GM12891 (cell line): ENCODE measurements at regions not wholly inside any gene's neighbourhood (a gene's known extent, or its start where the extent isn't known, plus 50 kb on each side); places are given as distances from the start of the nearest gene placed in this dataset.

ENCODE experiments used
- DNase-seq: peaks from one replicate; pipeline ENCODE4 v3.0.0; 2011; ENCODE audit warnings: low spot score; ENCODE audit not compliant: insufficient read length
- FAIRE-seq: peaks from 2 replicates; lab custom pipeline; 2011; peaks lifted over from hg19 to GRCh38; lab: Jason Lieb, UNC
- PAX5 ChIP-seq: IDR thresholded peaks from 2 replicates; pipeline ENCODE4 v1.6.1; 2011; ENCODE audit warnings: low read length, moderate library complexity, mild to moderate bottlenecking; ENCODE audit not compliant: insufficient read depth, severe bottlenecking
- POLR2A ChIP-seq: IDR thresholded peaks from 2 replicates; pipeline ENCODE4 v1.6.1; 2011; ENCODE audit warnings: low read depth, low read length, control low read depth
- POLR2AphosphoS5 ChIP-seq: IDR thresholded peaks from 2 replicates; pipeline ENCODE4 v1.6.1; 2011; ENCODE audit warnings: low read depth, low read length, control low read depth
- POU2F2 ChIP-seq: IDR thresholded peaks from 2 replicates; pipeline ENCODE4 v1.6.1; 2011; ENCODE audit warnings: low read depth, mild to moderate bottlenecking, control low read depth, low read length, moderate library complexity
- SPI1 ChIP-seq: IDR thresholded peaks from 2 replicates; pipeline ENCODE4 v1.6.1; 2011; ENCODE audit warnings: low read depth, low read length, control low read depth
- TAF1 ChIP-seq: IDR thresholded peaks from 2 replicates; pipeline ENCODE4 v1.6.1; 2011; ENCODE audit warnings: low read depth, low read length, control low read depth

- FAIRE-seq: no peak
- TF ChIP-seq TAF1: no peak
Measured at GRCh38 chr16:76182041-76182635, 95.1 kb upstream of the CNTNAP4 start.

DNA sequence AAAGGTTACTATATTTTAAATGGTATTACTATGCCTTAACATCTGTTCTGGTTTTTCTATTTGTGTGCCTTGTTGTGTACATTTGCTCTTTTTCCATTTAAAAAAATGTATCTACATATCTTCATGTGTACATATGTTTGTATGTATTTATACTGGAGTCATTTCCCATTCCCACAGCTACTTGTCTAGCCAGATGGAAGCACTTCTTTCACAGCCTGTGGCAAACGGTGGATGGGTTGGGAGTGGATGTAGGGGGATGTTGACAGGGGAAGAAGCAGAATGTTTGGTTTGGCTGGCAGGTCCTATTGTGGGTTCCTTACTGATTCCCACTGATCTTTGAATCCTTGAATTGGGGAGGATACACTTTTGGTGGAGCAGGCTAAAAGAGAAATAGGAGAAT lies 93.6 kb upstream of the CNTNAP4 start:
- no peak for FAIRE-seq

More at GRCh38 chr16:76182041-76182635, 95.1 kb upstream of the CNTNAP4 start:
- no peak for DNase-seq

GRCh38 chr16:76190057-76190456 lies 87.1 kb upstream of the CNTNAP4 start:
- FAIRE-seq (no peak), DNase-seq (no peak)
- no peak for TF ChIP-seq SPI1
- no peak for TF ChIP-seq PAX5
- no peak for TF ChIP-seq POLR2AphosphoS5
- TF ChIP-seq POLR2A: no peak
- TF ChIP-seq TAF1: no peak
- no peak for TF ChIP-seq POU2F2

More for the DNA sequence above, 93.6 kb upstream of the CNTNAP4 start:
- no peak for DNase-seq
- TF ChIP-seq POU2F2: no peak
- no peak for TF ChIP-seq SPI1

- no peak for TF ChIP-seq SPI1
- no peak for TF ChIP-seq POLR2AphosphoS5
- no peak for TF ChIP-seq TAF1
- TF ChIP-seq PAX5: no peak
- no peak for TF ChIP-seq POU2F2
- TF ChIP-seq POLR2A: no peak
- FAIRE-seq: no peak
- DNase-seq: no peak
Measured at GRCh38 chr16:76190480-76190879, 86.7 kb upstream of the CNTNAP4 start.

GRCh38 chr16:76193906-76194615 lies 83.1 kb upstream of the CNTNAP4 start:
- DNase-seq (no peak), FAIRE-seq (no peak)
- TF ChIP-seq POLR2A: no peak
- TF ChIP-seq SPI1: no peak
- TF ChIP-seq TAF1: no peak
- TF ChIP-seq POU2F2: no peak
- no peak for TF ChIP-seq POLR2AphosphoS5
- no peak for TF ChIP-seq PAX5

DNA sequence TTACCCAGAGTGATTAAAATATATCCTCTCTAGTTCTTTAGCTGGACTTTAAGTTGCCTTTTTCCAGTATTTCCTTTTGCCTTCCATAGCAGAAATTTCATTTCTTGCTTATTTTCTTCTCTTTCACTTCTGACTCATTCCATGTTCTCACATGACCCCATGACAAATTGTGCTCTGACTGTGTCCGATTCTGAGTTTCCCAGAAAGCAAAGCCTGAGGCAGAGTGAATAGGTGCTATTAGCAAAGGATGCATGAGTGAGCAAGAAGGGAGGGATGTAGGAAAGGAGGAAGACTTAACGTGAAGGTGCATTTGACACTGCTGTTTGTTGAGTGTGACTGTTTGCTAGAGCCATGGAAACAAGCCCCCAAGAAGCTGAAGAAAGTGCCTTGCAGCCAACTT lies 82.6 kb upstream of the CNTNAP4 start:
- FAIRE-seq (no peak), DNase-seq (no peak)
- no peak for TF ChIP-seq POU2F2
- TF ChIP-seq POLR2AphosphoS5: no peak
- TF ChIP-seq TAF1: no peak
- no peak for TF ChIP-seq POLR2A
- no peak for TF ChIP-seq SPI1
- no peak for TF ChIP-seq PAX5

GRCh38 chr16:76195056-76195455 lies 82.1 kb upstream of the CNTNAP4 start:
- DNase-seq (no peak), FAIRE-seq (no peak)
- TF ChIP-seq PAX5 (no peak), POLR2A (no peak)

- TF ChIP-seq POLR2AphosphoS5: no peak
- no peak for TF ChIP-seq POLR2A
- TF ChIP-seq PAX5: no peak
- no peak for TF ChIP-seq POU2F2
- TF ChIP-seq TAF1: no peak
- TF ChIP-seq SPI1: no peak
- FAIRE-seq (no peak), DNase-seq (no peak)
Measured at GRCh38 chr16:76195648-76196047, 81.6 kb upstream of the CNTNAP4 start.

DNA sequence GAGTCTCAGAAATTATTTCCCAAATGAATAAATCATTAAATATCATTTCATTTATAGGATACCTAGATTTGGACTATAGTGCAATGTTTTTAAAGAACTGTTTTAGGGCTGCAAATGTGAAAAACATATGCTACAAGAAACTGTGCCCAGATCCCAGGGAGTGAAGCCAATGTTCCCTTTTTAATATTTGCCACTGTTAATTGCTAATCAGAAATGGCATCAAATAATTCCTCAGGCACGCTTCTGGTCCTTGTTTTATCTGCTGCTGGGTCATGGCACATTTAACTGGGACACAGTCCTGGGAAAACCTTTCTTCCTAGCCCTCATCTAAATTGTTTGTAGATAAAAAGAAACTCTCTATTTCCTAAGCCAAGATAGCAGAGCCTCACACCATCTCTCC lies 79.3 kb upstream of the CNTNAP4 start:
- no peak for TF ChIP-seq POLR2AphosphoS5
- TF ChIP-seq POU2F2: no peak
- no peak for TF ChIP-seq TAF1
- TF ChIP-seq SPI1: no peak
- no peak for TF ChIP-seq POLR2A
- TF ChIP-seq PAX5: no peak
- FAIRE-seq (no peak), DNase-seq (no peak)

- FAIRE-seq (no peak), DNase-seq (no peak)
- TF ChIP-seq POLR2AphosphoS5 (no peak), POLR2A (no peak), POU2F2 (no peak), SPI1 (no peak), TAF1 (no peak), PAX5 (no peak)
Measured at GRCh38 chr16:76199681-76200220, 77.5 kb upstream of the CNTNAP4 start.
